ENCODE measurements at regions not wholly inside any gene's neighbourhood (a gene's known extent, or its start where the extent isn't known, plus 50 kb on each side); places are given as distances from the start of the nearest gene placed in this dataset.

DNA sequence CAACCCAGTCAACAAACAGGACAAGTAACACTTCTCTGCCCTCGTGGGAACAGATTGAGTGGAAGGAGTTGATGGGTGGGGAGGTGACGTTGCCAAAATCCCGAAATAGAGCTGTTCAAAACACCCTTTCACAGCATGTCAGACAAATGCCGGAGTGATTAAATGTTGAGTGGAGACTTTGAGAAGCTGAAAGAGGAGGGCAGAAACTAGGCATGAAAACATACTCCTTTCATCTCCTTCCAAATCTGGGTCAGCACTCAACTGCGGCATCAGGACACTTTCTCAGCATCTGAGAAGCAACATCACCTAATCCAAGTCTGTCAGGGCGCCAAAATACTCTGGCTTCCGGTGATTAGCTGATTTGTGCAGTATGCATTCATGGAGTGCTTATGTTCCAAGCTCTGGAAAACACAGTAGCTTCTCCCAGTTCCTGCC is 51.5 kb upstream of the MRI1 start:
- no peak for DNase-seq (ENCODE audit: low spot score)
- CTCF ChIA-PET, result interaction anchor here (0.7 to 1.6 kb wide), 5 partner anchors 9 to 192 kb away, joined by 3 to 8 read pairs (median 5); no protein-coding TSS in a partner anchor

DNA sequence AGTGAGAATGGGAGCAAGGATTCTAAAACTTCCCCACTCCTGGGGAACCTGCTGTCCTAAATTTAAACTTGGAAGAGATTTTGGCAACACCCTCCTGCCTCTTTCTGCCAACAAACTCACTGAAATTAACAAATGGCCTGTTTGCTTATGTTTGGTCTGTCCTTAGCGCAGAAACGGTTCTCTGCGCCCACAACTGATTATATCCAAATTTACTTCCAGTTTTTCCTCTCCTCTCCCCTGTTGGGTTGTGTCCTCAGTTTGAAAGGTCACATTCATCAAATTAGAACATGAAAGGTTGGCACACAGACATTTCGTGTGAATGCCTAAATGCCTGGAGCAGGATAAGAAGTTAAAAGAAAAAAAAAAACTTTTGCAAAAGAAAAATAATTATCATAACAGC is 56.4 kb upstream of the MRI1 start:
- DNase-seq (ENCODE audit: low spot score), result no peak
- ATAC-seq, result no peak
- peaks cover 13% of the 10 kb centered on the region for H3K9me3 Mint-ChIP-seq
- ChIA-PET CTCF (interaction anchor here (1.7 kb wide), 1 partner anchor 13 kb away, joined by 8 read pairs; no protein-coding TSS in a partner anchor), POLR2A (interaction anchor here (0.6 to 0.7 kb wide), 2 partner anchors 271 to 402 kb away, joined by 3 read pairs; no protein-coding TSS in a partner anchor)
- peaks cover 9% of the 10 kb centered on the region for H3K27me3 Mint-ChIP-seq (ENCODE audit: low read depth)
- H3K27ac Mint-ChIP-seq, result no peak overlapping the region
- 0 out of 2 replicates have a peak, but pooled peaks cover 5% of the 10 kb centered on the region for H3K36me3 Mint-ChIP-seq
- TF ChIP-seq ZNF396 (CRISPR knock-in tag; IDR thresholded peaks at IDR 0.05; ENCODE audit: borderline replicate concordance), result no peak
- TF ChIP-seq RORB (CRISPR knock-in tag; IDR thresholded peaks at IDR 0.05), result no peak
- TF ChIP-seq TEAD4 (CRISPR knock-in tag; IDR thresholded peaks at IDR 0.05), result no peak
- TF ChIP-seq, protein P1, sequence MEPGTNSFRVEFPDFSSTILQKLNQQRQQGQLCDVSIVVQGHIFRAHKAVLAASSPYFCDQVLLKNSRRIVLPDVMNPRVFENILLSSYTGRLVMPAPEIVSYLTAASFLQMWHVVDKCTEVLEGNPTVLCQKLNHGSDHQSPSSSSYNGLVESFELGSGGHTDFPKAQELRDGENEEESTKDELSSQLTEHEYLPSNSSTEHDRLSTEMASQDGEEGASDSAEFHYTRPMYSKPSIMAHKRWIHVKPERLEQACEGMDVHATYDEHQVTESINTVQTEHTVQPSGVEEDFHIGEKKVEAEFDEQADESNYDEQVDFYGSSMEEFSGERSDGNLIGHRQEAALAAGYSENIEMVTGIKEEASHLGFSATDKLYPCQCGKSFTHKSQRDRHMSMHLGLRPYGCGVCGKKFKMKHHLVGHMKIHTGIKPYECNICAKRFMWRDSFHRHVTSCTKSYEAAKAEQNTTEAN (CRISPR knock-in tag; IDR thresholded peaks at IDR 0.05), result no peak
- no peak for TF ChIP-seq ATF1 (CRISPR knock-in tag; IDR thresholded peaks at IDR 0.05)
- TF ChIP-seq FOXJ3 (CRISPR knock-in tag; IDR thresholded peaks at IDR 0.05; ENCODE audit: borderline replicate concordance), result no peak
- TF ChIP-seq CREM (CRISPR knock-in tag; IDR thresholded peaks at IDR 0.05), result no peak
- TF ChIP-seq ELF4 (CRISPR knock-in tag; IDR thresholded peaks at IDR 0.05; ENCODE audit: low read depth), result no peak
- no peak overlapping the region for H3K4me3 Mint-ChIP-seq
- no peaks in the 10 kb centered on the region for H3K4me1 Mint-ChIP-seq

More for the DNA sequence above, 51.5 kb upstream of the MRI1 start:
- Mint-ChIP-seq H3K27me3 (ENCODE audit: low read depth) (peaks cover 13% of the 10 kb centered on the region), H3K4me3 (no peak overlapping the region), H3K27ac (no peak overlapping the region), H3K9me3 (peaks cover 17% of the 10 kb centered on the region), H3K4me1 (no peaks in the 10 kb centered on the region), H3K36me3 (peaks cover 3% of the 10 kb centered on the region)
- no peak for TF ChIP-seq SP1 (CRISPR knock-in tag; conservative IDR thresholded peaks at IDR 0.05)
- no peak for TF ChIP-seq ZNF423 (CRISPR knock-in tag; IDR thresholded peaks at IDR 0.05)
- TF ChIP-seq, protein P2, sequence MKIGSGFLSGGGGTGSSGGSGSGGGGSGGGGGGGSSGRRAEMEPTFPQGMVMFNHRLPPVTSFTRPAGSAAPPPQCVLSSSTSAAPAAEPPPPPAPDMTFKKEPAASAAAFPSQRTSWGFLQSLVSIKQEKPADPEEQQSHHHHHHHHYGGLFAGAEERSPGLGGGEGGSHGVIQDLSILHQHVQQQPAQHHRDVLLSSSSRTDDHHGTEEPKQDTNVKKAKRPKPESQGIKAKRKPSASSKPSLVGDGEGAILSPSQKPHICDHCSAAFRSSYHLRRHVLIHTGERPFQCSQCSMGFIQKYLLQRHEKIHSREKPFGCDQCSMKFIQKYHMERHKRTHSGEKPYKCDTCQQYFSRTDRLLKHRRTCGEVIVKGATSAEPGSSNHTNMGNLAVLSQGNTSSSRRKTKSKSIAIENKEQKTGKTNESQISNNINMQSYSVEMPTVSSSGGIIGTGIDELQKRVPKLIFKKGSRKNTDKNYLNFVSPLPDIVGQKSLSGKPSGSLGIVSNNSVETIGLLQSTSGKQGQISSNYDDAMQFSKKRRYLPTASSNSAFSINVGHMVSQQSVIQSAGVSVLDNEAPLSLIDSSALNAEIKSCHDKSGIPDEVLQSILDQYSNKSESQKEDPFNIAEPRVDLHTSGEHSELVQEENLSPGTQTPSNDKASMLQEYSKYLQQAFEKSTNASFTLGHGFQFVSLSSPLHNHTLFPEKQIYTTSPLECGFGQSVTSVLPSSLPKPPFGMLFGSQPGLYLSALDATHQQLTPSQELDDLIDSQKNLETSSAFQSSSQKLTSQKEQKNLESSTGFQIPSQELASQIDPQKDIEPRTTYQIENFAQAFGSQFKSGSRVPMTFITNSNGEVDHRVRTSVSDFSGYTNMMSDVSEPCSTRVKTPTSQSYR (CRISPR knock-in tag; IDR thresholded peaks at IDR 0.05), result no peak
- no peak for ATAC-seq
- POLR2A ChIA-PET, result interaction anchor here (0.6 kb wide), 1 partner anchor 45 kb away, joined by 4 read pairs; no protein-coding TSS in a partner anchor

DNA sequence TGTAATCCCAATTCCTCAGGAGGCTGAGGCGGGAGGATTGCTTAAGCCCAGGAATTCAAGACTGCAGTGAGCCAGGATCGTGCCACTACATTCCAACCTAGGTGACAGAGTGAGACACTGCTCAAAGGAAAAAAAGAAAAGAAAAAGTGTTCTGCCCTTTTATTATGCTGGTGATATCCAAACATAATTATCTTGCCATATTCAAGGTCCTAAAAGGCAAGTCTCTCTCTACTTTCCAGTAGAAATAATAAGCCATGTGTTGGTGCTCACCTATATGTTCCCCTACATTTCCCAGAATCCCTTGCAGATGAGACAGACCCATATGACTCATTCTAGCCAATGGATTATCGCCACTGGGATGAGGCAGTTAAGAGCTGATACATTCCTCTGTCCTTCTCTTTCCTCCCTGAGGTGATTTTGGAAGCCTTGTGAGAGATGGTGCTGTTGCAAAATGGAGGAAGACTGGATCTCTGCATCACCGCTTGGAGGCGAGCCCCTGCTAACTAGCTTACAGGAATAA is 58.3 kb upstream of the MRI1 start:
- TF ChIP-seq, protein P3, sequence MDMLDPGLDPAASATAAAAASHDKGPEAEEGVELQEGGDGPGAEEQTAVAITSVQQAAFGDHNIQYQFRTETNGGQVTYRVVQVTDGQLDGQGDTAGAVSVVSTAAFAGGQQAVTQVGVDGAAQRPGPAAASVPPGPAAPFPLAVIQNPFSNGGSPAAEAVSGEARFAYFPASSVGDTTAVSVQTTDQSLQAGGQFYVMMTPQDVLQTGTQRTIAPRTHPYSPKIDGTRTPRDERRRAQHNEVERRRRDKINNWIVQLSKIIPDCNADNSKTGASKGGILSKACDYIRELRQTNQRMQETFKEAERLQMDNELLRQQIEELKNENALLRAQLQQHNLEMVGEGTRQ (CRISPR knock-in tag; IDR thresholded peaks at IDR 0.05), result peak; percentile 50; the same call in 1 of the 2 replicates
- TF ChIP-seq, protein P4, sequence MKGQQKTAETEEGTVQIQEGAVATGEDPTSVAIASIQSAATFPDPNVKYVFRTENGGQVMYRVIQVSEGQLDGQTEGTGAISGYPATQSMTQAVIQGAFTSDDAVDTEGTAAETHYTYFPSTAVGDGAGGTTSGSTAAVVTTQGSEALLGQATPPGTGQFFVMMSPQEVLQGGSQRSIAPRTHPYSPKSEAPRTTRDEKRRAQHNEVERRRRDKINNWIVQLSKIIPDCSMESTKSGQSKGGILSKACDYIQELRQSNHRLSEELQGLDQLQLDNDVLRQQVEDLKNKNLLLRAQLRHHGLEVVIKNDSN (CRISPR knock-in tag; IDR thresholded peaks at IDR 0.05), result peak; percentile 13; the same call in 1 of the 2 replicates
- no peak for TF ChIP-seq ZNF263 (CRISPR knock-in tag; IDR thresholded peaks at IDR 0.05; ENCODE audit: low read depth)
- no peak for TF ChIP-seq ZNF416 (CRISPR knock-in tag; IDR thresholded peaks at IDR 0.05)
- no peak for TF ChIP-seq TCF7 (CRISPR knock-in tag; IDR thresholded peaks at IDR 0.05; ENCODE audit: low read depth)
- TF ChIP-seq OVOL2 (CRISPR knock-in tag; IDR thresholded peaks at IDR 0.05; ENCODE audit: borderline replicate concordance), result no peak
- TF ChIP-seq RORB (CRISPR knock-in tag; IDR thresholded peaks at IDR 0.05), result no peak
- TF ChIP-seq FOXJ3 (CRISPR knock-in tag; IDR thresholded peaks at IDR 0.05; ENCODE audit: borderline replicate concordance), result no peak
- TF ChIP-seq, protein P5, sequence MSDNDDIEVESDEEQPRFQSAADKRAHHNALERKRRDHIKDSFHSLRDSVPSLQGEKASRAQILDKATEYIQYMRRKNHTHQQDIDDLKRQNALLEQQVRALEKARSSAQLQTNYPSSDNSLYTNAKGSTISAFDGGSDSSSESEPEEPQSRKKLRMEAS (CRISPR knock-in tag; IDR thresholded peaks at IDR 0.05), result no peak
- TF ChIP-seq CREB1 (CRISPR knock-in tag; IDR thresholded peaks at IDR 0.05), result no peak
- Mint-ChIP-seq H3K4me1 (no peaks in the 10 kb centered on the region), H3K27ac (no peak overlapping the region), H3K27me3 (ENCODE audit: low read depth) (peaks cover 11% of the 10 kb centered on the region), H3K36me3 (peaks cover 5% of the 10 kb centered on the region; the same call in 1 of the 2 replicates), H3K9me3 (peaks cover 21% of the 10 kb centered on the region), H3K4me3 (no peak overlapping the region)
- no peak for DNase-seq (ENCODE audit: low spot score)
- no peak for ATAC-seq
- CTCF ChIA-PET, result interaction anchor here (0.6 to 1.9 kb wide), 4 partner anchors 9 to 101 kb away, joined by 3 to 11 read pairs (median 3); no protein-coding TSS in a partner anchor
- POLR2A ChIA-PET, result no interaction called here

All from WTC11 (cell line).